WTC11 (cell line): ENCODE measurements at regions not wholly inside any gene's neighbourhood (a gene's known extent, or its start where the extent isn't known, plus 50 kb on each side); places are given as distances from the start of the nearest gene placed in this dataset.

Experiments
- ATAC-seq: fragments of 200-7000 bp; cut with Tn5 transposase; 2 replicates; pipeline ENCODE4 v1.10.0; 2021; ENCODE audit warnings: mild to moderate bottlenecking, moderate library complexity
- CTCF ChIA-PET: fragments of 300-600 bp; sonication (Branson Sonifier 250); formaldehyde crosslinking; loops from one replicate; lab custom pipeline; 2021; ENCODE audit warnings: antibody characterized with exemption; lab: Charles Lee
- POLR2A ChIA-PET: fragments of 350-600 bp; sonication (Branson Sonifier 250); formaldehyde crosslinking; loops from one replicate; lab custom pipeline; 2021; ENCODE audit warnings: antibody characterized with exemption; lab: Charles Lee
- DNase-seq: peaks from one replicate; pipeline ENCODE4 v3.0.0; 2021; ENCODE audit warnings: low spot score
- H3K27ac Mint-ChIP-seq: 2 replicates; pipeline ENCODE4 v1.8.0; 2021; ENCODE audit warnings: mixed read lengths
- H3K27me3 Mint-ChIP-seq: 2 replicates; pipeline ENCODE4 v1.8.0; 2021; ENCODE audit warnings: low read depth, mild to moderate bottlenecking, moderate library complexity, mixed read lengths
- H3K36me3 Mint-ChIP-seq: 2 replicates; pipeline ENCODE4 v1.8.0; 2021; ENCODE audit warnings: mixed read lengths
- H3K4me1 Mint-ChIP-seq: 2 replicates; pipeline ENCODE4 v1.8.0; 2022; ENCODE audit warnings: mixed read lengths
- H3K4me3 Mint-ChIP-seq: 2 replicates; pipeline ENCODE4 v1.8.0; 2021; ENCODE audit warnings: mild to moderate bottlenecking, moderate library complexity, mixed read lengths
- H3K9me3 Mint-ChIP-seq: 2 replicates; pipeline ENCODE4 v1.8.0; 2021; ENCODE audit warnings: mixed read lengths
- ATF3 ChIP-seq: sonication (generic); formaldehyde crosslinking; conservative IDR thresholded peaks from 2 replicates; pipeline ENCODE4 v1.8.1; 2022; ENCODE audit warnings: mild to moderate bottlenecking, missing genetic modification reagents
- E2F4 ChIP-seq: sonication (generic); formaldehyde crosslinking; IDR thresholded peaks from 2 replicates; pipeline ENCODE4 v1.8.1; 2022; ENCODE audit warnings: low read depth, mild to moderate bottlenecking, moderate library complexity, missing genetic modification reagents, borderline replicate concordance
- FOXK1 ChIP-seq: sonication (generic); formaldehyde crosslinking; IDR thresholded peaks from 2 replicates; pipeline ENCODE4 v1.8.0; 2022; ENCODE audit warnings: mild to moderate bottlenecking, moderate library complexity, missing genetic modification reagents
- GTF2I ChIP-seq: fragments of 250-450 bp; sonication (Bioruptor Pico); conservative IDR thresholded peaks from 2 replicates; pipeline ENCODE4 v1.4.0; 2021; ENCODE audit warnings: mild to moderate bottlenecking
- HMGXB4 ChIP-seq: sonication (generic); formaldehyde crosslinking; IDR thresholded peaks from 2 replicates; pipeline ENCODE4 v1.8.1; 2023; ENCODE audit warnings: mild to moderate bottlenecking, moderate library complexity, missing genetic modification reagents
- MXD4 ChIP-seq: fragments of 250-450 bp; sonication (Bioruptor Pico); IDR thresholded peaks from 2 replicates; pipeline ENCODE4 v1.8.0; 2021; ENCODE audit warnings: mild to moderate bottlenecking, moderate library complexity, borderline replicate concordance
- NR1H2 ChIP-seq: sonication (generic); formaldehyde crosslinking; IDR thresholded peaks from 2 replicates; pipeline ENCODE4 v1.9.0; 2021; ENCODE audit warnings: mild to moderate bottlenecking, moderate library complexity, missing genetic modification reagents
- STAT6 ChIP-seq: sonication (generic); formaldehyde crosslinking; conservative IDR thresholded peaks from 2 replicates; pipeline ENCODE4 v1.8.1; 2023; ENCODE audit warnings: mild to moderate bottlenecking, low read depth, missing genetic modification reagents, moderate library complexity
- ZBTB21 ChIP-seq: sonication (generic); formaldehyde crosslinking; IDR thresholded peaks from 2 replicates; pipeline ENCODE4 v1.8.1; 2023; ENCODE audit warnings: mild to moderate bottlenecking, missing genetic modification reagents, borderline replicate concordance
- ZNF232 ChIP-seq: sonication (generic); formaldehyde crosslinking; IDR thresholded peaks from 2 replicates; pipeline ENCODE4 v1.8.0; 2022; ENCODE audit warnings: mild to moderate bottlenecking, missing genetic modification reagents
- ZNF396 ChIP-seq: fragments of 250-450 bp; sonication (Bioruptor Pico); IDR thresholded peaks from 2 replicates; pipeline ENCODE4 v1.8.0; 2021; ENCODE audit warnings: mild to moderate bottlenecking, moderate library complexity, borderline replicate concordance
- TF ChIP-seq, protein P1 (sequence below): sonication (generic); formaldehyde crosslinking; IDR thresholded peaks from 2 replicates; pipeline ENCODE4 v1.8.1; 2022; ENCODE audit warnings: mild to moderate bottlenecking, moderate library complexity, missing genetic modification reagents
- TF ChIP-seq, protein P2 (sequence below): fragments of 250-450 bp; sonication (Bioruptor Pico); IDR thresholded peaks from 2 replicates; pipeline ENCODE4 v1.9.0; 2021; ENCODE audit warnings: mild to moderate bottlenecking
- TF ChIP-seq, protein P3 (sequence below): fragments of 250-450 bp; sonication (Bioruptor Pico); IDR thresholded peaks from 2 replicates; pipeline ENCODE4 v1.9.0; 2021; ENCODE audit warnings: mild to moderate bottlenecking

- peaks cover 40% of the 10 kb centered on the region for H3K36me3 Mint-ChIP-seq
- no peak overlapping the region for H3K27ac Mint-ChIP-seq
- POLR2A ChIA-PET, result no interaction called here
- H3K27me3 Mint-ChIP-seq, result peaks cover 21% of the 10 kb centered on the region
- ATAC-seq (no peak), DNase-seq (no peak)
- CTCF ChIA-PET, result no interaction called here
- peaks cover 51% of the 10 kb centered on the region for H3K9me3 Mint-ChIP-seq
- H3K4me1 Mint-ChIP-seq, result peaks cover 25% of the 10 kb centered on the region
- H3K4me3 Mint-ChIP-seq, result no peak overlapping the region
- TF ChIP-seq, protein P1, sequence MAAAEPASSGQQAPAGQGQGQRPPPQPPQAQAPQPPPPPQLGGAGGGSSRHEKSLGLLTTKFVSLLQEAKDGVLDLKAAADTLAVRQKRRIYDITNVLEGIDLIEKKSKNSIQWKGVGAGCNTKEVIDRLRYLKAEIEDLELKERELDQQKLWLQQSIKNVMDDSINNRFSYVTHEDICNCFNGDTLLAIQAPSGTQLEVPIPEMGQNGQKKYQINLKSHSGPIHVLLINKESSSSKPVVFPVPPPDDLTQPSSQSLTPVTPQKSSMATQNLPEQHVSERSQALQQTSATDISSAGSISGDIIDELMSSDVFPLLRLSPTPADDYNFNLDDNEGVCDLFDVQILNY (CRISPR knock-in tag), result no peak
- no peak for TF ChIP-seq ATF3 (CRISPR knock-in tag)
- TF ChIP-seq HMGXB4, result no peak
These were observed 162.0 kb upstream of the TMCC3 start for GRCh38 chr12:94812345-94812744.

- ATAC-seq, result no peak
- H3K4me3 Mint-ChIP-seq, result no peak overlapping the region
- peaks cover 51% of the 10 kb centered on the region for H3K9me3 Mint-ChIP-seq
- peaks cover 40% of the 10 kb centered on the region for H3K36me3 Mint-ChIP-seq
- H3K27me3 Mint-ChIP-seq, result peaks cover 18% of the 10 kb centered on the region
- H3K4me1 Mint-ChIP-seq, result peaks cover 19% of the 10 kb centered on the region
- TF ChIP-seq E2F4, result no peak
- TF ChIP-seq ZBTB21 (CRISPR knock-in tag), result no peak
- TF ChIP-seq GTF2I (CRISPR knock-in tag), result no peak
- POLR2A ChIA-PET, result no interaction called here
- CTCF ChIA-PET, result no interaction called here
- H3K27ac Mint-ChIP-seq, result no peak overlapping the region
- DNase-seq, result no peak
These were observed 161.3 kb upstream of the TMCC3 start for GRCh38 chr12:94811611-94812010.

GRCh38 chr12:94807951-94808350, 157.6 kb upstream of the TMCC3 start:
- DNase-seq (no peak), ATAC-seq (no peak)
- ChIA-PET CTCF (no interaction called here), POLR2A (no interaction called here)
- Mint-ChIP-seq H3K36me3 (peaks cover 20% of the 10 kb centered on the region), H3K27me3 (peaks cover 3% of the 10 kb centered on the region; the same call in 1 of the 2 replicates), H3K4me1 (no peaks in the 10 kb centered on the region), H3K4me3 (no peak overlapping the region), H3K9me3 (peaks cover 29% of the 10 kb centered on the region), H3K27ac (no peak overlapping the region)
- TF ChIP-seq ZNF232 (CRISPR knock-in tag), result no peak
- no peak for TF ChIP-seq HMGXB4
- no peak for TF ChIP-seq NR1H2

DNA sequence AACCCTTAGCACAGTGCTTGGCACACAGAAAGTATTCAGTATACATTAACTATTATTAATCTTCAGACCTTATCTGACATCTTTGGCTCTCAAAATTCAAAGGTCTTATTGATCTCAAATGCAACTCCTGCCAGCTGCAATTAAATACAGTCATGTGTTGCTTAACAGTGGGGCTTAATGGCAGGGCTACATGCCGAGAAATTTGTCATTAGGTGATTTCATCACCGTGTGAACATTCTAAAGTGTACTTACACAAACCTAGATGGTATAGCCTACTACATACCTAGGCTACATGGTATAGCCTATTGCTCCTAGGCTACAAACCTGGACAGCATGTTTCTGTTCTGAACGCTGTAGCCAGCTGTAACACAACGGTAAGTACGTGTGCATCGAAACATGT, 156.3 kb upstream of the TMCC3 start:
- H3K27ac Mint-ChIP-seq, result no peak overlapping the region
- no peak for TF ChIP-seq ZNF232 (CRISPR knock-in tag)
- TF ChIP-seq, protein P2, sequence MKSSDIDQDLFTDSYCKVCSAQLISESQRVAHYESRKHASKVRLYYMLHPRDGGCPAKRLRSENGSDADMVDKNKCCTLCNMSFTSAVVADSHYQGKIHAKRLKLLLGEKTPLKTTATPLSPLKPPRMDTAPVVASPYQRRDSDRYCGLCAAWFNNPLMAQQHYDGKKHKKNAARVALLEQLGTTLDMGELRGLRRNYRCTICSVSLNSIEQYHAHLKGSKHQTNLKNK (CRISPR knock-in tag), result no peak
- TF ChIP-seq MXD4 (CRISPR knock-in tag), result no peak
- TF ChIP-seq HMGXB4, result no peak
- no peak for TF ChIP-seq ZNF396
- TF ChIP-seq, protein P3, sequence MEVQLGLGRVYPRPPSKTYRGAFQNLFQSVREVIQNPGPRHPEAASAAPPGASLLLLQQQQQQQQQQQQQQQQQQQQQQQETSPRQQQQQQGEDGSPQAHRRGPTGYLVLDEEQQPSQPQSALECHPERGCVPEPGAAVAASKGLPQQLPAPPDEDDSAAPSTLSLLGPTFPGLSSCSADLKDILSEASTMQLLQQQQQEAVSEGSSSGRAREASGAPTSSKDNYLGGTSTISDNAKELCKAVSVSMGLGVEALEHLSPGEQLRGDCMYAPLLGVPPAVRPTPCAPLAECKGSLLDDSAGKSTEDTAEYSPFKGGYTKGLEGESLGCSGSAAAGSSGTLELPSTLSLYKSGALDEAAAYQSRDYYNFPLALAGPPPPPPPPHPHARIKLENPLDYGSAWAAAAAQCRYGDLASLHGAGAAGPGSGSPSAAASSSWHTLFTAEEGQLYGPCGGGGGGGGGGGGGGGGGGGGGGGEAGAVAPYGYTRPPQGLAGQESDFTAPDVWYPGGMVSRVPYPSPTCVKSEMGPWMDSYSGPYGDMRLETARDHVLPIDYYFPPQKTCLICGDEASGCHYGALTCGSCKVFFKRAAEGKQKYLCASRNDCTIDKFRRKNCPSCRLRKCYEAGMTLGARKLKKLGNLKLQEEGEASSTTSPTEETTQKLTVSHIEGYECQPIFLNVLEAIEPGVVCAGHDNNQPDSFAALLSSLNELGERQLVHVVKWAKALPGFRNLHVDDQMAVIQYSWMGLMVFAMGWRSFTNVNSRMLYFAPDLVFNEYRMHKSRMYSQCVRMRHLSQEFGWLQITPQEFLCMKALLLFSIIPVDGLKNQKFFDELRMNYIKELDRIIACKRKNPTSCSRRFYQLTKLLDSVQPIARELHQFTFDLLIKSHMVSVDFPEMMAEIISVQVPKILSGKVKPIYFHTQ (CRISPR knock-in tag), result no peak
- no peak for TF ChIP-seq STAT6
- TF ChIP-seq FOXK1 (CRISPR knock-in tag), result no peak

More for the DNA sequence above, 156.3 kb upstream of the TMCC3 start:
- Mint-ChIP-seq H3K9me3 (peaks cover 16% of the 10 kb centered on the region), H3K27me3 (peaks cover 3% of the 10 kb centered on the region; the same call in 1 of the 2 replicates), H3K4me3 (no peak overlapping the region), H3K36me3 (peaks cover 8% of the 10 kb centered on the region), H3K4me1 (no peaks in the 10 kb centered on the region)
- ATAC-seq (no peak), DNase-seq (no peak)
- ChIA-PET POLR2A (no interaction called here), CTCF (no interaction called here)
